ENCODE measurements at regions not wholly inside any gene's neighbourhood (a gene's known extent, or its start where the extent isn't known, plus 50 kb on each side); places are given as distances from the start of the nearest gene placed in this dataset.

DNA sequence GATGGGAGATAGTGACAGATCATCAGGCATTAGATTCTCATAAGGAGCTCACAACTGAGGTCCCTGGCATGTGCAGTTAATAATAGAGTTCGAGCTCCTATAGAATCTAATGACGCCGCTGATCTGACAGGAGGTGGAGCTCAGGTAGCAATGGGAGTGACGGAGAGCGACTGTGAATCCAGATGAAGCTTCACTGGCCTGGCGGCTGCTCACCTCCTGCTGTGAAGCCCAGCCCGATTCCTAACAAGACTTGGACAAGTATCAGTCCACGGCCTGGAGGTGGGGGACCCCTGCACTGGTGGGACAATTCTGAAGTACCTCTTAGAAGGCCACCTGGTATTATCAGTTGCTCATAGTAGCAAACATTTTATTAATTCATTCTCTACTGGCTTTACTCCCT lies 377.9 kb upstream of the ITGA1 start:
- no peak for DNase-seq (ENCODE audit: low spot score)

DNA sequence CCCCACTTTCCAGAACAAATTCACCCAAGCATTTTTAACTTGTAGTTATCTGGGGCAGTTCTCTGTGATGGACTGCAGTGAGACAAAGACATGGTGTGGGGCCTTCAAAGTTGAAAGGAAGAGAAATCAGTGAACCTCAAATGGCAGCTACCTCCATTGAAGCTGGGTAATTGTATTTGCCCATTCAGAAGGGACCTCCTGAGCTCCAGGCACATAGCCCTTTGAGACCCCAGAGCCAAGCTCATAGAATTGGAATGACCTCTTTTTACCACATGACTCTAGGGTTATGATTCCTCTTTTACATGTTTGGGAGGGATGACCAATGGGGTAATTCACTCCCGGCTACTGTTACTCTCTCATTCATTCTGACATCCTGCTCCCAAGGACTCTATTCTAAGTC lies 368.4 kb upstream of the ITGA1 start:
- no peak for DNase-seq (ENCODE audit: low spot score)

DNA sequence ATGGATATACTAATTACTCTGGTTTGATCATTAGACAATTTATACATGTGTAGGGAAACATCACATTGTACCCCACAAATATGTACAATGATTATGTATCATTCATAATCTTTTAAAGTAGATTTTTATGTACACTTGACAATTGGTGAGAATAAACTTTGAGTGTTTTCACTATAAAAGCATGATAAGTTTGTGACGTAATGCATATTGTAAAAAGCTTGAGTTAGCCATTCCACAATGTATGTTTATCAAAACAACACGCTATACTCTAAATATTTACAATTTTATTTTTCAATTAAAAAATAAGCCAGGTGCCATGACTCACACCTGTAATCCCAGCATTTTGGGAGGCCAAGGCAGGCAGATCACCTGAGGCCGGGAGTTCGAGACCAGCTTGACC lies 360.1 kb upstream of the ITGA1 start:
- no peak for DNase-seq (ENCODE audit: low spot score)

DNA sequence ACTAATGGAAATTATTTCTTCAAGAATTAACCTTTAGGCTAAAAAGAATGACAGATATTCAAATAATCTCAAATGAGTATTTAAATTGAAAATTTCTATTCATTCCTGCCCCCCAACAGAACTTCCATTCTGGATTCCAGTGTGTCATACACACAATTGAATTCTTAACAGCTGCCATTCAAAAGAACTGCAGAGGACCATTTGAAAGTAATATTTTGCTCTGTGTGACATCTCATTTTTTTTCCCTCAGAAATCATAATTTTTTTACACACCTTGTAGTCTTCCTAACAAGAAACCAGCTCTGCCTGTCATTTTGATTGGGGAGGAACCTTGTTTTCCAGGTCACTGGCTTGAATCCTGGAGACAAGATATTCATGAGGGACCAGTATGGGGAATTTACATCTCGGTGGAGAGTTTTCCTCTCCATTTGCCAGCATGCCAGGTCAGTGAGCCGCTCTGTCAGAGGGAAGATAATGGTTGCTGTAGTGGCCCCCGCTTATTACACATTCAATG lies 358.7 kb upstream of the ITGA1 start:
- DNase-seq (ENCODE audit: low spot score) = no peak

DNA sequence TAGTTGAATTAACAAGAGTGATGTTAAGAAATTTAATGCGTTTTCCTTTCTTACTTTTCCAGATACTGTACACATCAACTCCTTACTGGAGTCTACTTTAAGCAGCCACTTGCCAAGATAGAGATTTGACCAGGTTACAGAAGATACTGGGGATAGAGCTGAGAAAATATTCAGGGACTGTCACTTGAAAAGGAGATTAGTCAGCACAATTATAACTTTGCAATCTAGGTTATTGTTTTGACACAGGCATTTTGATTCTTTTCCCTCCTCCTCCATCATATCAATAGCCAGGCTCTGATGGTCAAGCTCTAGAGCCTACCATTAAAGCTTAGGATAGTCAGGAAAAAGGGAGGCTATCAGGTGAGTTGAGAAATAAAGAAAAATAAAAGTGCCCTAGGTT lies 345.9 kb upstream of the ITGA1 start:
- no peak for DNase-seq (ENCODE audit: low spot score)

DNA sequence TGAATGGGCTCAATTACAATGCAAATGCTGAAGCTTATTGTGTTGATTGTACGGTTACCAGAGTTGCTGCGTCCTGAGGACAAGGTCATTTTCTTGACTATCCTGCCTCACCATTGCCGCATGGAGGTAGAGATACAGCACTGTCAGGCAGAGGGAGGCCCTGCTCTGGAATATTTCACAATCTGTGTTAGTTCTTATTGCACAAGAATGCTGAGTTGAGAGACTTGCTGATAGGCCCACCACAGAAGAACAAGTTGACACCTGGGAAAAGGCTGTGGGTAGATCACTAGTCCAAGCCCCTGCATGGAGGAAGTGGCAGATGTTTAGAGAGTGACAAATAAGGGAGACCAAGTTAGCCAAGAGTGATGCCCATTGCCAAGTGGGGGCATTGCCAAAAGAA lies 344.5 kb upstream of the ITGA1 start:
- no peak for DNase-seq (ENCODE audit: low spot score)

DNA sequence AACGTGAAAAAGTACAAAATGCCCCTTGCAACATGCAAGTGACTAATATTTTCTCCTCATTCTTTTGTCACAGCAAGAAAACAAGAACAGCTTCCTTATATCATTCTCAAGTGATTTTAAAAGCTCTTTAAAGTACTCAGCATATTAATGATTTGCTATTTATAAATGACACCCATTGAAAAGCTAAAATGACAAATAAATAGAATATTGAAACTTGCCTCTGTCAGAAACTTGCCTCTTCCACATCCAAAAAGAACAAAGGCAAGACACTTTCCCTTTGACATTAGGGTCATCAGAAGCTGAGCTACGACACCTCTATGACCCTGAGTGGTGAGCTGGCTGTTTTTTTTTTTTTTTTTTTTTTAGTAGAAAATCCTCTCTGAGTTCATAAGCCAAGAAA lies 339.6 kb upstream of the ITGA1 start:
- no peak for DNase-seq (ENCODE audit: low spot score)

DNA sequence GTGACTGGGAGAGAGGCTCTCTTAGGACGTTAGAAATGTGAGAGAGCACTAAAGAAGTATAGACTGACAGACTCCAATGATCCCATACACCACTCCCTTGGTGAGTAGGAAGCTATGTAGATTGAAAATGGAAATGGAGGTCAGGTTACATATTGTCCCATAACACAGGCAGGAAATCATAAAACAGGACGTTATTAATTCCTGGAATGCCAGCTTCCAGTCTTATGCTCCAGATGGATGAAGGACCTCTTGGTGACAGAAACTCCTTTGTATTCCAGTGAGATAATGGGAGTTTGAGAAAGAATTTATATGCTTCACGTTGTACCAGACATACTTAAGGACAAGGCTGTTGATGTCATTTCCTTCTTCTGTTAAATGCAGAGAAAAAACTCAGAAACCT lies 338.2 kb upstream of the ITGA1 start:
- no peak for DNase-seq (ENCODE audit: low spot score)

DNA sequence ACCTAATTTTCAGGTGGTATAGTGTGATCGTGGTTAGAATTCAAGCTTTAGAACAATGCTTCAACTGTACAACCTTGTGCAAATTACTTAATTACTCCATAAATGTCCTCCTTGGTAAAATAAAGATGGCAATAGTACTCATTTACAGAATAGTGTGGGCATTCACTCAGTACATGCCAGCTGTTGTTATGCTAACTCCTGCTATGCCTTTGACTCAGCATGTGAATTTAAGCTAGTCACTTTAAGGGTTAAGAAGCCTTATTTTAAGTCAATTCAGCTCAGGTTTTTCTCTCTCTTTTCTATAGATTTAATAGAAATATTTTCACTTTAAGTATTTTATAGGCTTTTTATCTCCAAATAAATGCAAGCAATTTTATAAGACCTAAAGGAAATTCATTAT lies 335.6 kb upstream of the ITGA1 start:
- no peak for DNase-seq (ENCODE audit: low spot score)

DNA sequence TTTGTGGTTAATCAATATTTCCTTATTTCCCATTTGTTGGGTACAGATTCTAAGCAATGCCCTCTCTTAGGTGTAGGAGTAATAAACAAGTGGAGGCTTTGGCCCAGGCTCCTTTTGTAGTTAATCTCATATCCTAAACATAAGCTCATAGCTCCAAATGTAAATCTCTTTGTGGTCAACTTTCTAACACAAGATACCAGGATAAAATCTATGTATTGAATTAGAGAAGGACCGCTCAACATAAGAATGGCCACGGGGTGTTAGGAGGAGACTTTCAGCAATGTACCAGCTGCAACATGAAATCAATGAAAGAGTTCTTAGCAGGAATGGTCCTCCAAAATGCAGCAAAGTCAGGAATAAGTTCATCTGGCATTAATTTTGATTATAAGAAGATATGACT lies 334.5 kb upstream of the ITGA1 start:
- DNase-seq (ENCODE audit: low spot score) = no peak

DNA sequence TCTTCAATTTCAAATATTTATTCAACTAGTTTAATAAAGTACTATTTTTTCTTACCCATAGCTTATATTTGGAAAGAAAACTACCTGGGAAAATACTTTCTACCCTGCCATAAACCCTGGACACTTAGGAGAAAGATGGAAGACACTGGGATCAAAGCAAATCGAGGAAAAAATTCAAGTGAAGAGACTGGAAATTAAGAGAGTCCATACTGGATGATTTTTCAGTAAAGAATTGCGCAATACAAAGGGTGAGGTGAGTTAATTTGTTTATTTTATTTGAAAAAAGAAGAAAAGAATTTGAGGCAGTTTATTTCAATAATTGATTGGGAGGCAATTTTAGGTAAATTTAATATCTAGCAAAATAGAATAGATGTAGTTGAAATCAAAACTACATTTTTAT lies 331.8 kb upstream of the ITGA1 start:
- DNase-seq (ENCODE audit: low spot score) = no peak

DNA sequence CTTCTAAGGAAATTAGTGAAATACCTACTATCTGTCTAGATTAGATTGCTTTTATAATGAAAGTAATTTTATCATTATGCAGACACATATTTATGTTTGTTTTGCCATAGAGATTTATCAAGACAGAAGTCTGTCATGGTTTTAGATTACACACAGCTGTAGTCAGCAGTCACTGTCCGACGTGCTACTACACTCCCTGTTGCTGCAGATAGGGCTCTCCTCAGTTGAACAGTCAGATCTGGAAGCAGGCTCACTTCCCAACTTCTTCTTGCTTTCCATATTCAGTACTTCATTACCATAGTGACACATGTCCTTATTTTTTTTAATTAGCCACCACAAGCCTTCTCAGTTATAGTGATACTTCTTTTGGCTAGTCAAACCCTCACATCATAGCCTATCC lies 329.9 kb upstream of the ITGA1 start:
- no peak for DNase-seq (ENCODE audit: low spot score)

DNA sequence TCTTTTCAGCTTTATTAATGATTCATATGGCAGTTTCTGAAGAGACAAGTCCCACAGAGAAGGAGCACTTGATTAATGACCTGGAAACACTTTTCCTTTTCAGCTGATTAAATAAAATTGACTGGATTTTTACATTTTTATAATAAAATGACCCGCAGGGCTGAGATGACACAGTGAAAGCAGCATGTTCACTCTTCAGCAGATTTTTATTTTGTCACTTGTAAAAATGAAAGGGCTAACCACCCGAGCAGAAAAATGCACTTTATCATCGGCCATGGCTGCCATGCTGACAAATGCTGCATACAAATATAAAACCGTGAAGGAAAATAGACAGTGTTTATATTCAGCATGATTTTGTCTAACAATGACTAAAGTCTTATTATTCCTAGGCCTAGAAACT lies 321.6 kb upstream of the ITGA1 start:
- DNase-seq (ENCODE audit: low spot score) = no peak

DNA sequence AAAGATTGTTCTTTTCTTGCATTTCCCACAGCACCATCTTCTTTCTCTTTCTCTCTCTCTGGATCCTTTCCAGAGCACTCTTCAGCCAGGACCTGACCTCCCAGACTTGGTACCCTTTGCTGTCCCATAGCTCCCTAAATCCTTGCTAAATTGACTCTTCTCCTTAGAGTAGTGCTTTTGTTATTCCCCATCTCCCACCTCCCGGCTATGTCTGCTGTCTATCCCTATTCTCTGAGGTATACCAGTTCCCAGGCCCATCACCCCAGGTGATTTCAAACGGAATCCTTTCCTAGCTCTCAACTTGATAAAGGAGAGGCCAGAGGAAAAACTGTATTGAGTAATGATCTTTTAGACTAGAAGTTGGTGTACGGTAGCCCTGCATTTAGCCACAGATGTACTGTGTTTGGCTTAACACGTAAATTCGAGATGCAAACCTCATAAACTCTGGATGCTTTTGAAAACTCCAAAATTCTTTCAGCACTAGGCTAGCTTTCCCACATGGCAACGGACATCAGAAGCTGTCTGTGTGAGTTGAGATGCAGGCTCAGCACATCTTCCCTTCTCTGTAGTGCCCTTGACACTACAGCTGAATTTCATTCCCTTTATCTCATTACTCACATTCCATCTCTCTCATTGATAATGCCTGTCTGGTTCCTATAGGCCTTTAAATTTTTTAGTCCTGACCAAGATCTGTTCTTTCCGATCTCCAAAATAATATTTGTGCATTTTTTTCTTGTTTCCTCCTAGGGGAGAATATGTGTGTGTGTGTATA lies 320.8 kb upstream of the ITGA1 start:
- DNase-seq (ENCODE audit: low spot score) = no peak

DNA sequence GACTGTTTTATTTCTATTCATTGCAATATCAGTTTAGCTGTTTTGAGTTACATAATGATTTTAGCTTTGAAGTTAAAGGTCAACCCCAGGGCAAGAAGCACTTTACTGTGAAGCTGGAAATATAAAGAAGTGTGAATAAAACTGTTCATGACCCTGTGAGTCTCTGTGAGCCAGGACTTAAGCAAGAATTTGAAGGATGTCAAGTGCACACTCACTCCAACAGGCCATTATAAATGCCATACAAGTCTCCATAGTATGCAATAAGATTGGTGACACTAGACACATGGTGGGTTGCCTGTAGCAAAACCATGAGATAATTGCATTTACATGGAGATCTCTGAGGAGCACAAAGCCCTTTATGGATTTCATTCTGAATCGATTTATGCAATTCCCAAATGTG lies 318.7 kb upstream of the ITGA1 start:
- no peak for DNase-seq (ENCODE audit: low spot score)

DNA sequence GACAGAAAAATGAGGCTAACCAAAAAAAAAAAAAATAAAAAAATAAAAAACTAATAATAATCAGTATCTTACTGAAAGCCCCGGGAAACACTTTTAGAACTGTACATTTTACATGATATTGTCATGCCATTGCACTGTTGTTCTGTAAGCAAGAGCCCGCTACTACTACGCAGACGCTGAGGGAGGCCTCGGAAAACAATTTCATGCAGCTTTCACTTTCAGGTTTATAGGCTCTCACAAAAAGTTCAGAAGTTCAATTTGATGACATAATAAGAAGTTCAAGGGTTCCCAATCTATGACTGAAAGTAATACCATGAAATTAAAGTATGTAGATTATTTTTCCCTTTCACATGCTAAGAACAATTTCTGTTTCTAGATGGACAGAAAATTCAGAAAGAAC lies 318.3 kb upstream of the ITGA1 start:
- no peak for DNase-seq (ENCODE audit: low spot score)

DNA sequence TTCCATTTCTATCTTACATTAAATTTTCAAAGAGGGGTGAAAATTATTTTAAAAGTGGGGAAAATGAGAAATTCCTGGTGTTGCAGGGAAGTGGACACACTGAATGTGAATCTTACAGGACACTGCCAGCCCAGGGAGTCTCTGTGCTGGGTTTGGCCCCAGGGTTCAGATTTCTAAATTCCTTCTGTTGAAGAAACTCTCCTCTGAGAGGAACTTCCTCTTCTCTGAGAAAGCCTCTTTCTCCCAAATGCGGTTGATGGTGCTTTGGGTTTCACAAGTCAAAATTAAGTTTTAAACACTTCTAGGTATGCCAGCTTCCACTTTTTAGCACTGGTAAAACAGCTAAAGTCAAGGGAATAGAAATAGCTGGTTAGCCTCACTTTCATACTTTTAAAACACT lies 317.9 kb upstream of the ITGA1 start:
- DNase-seq (ENCODE audit: low spot score) = no peak

DNA sequence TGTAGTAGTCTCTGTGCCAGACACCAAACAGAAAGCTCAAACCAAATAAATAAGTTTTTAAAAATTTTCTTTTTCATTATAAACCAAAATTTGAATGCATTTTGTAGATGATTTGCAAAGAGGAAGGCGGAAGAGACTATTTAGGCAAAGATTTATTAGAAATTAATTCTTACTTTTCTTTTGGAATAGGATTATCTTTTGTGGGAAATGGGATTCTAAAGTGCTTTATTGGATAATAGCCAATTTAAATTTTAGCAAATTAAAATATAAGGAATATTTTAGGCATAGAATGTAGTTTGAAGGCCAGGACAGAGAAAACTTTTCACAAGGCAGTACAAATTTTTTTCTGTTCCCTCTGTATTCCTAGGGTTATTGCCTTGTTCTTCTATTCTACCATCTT lies 311.4 kb upstream of the ITGA1 start:
- no peak for DNase-seq (ENCODE audit: low spot score)

DNA sequence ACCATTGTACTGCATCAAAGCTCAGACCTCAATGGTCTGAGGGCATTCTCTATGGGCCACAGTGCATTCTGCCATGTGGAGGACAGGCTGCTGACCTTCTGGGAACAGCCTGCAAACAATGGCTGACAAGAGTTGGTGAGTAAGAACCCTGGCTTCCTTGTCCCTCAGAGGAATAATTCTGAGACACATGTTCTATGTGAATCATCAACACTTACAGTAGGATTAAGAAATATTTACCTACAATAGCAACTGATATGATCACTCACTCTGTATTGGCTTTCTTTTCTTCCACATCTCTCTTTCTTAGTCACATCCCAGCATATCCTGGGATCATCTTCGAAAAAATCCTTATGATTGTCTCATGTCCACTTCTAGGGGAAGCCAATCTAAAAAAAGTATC lies 306.5 kb upstream of the ITGA1 start:
- DNase-seq (ENCODE audit: low spot score) = no peak

DNA sequence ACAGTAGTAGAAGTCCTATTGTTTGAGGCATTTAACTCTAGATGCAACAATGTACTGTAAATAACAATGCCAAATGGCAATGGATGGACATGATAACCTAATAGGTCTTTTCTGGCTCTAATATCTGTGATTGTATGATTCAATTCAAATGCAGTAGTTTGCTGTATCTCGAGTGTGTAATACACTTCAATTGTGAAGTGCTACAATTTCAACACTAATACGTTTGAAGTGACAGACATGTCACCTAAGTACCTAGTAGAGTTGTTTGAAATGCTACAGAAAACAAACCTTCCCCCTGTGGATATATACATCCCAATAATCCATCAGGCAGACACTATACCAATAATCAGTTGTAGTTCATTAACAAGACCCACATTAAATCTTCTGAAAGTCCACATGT lies 305.9 kb upstream of the ITGA1 start:
- no peak for DNase-seq (ENCODE audit: low spot score)

DNA sequence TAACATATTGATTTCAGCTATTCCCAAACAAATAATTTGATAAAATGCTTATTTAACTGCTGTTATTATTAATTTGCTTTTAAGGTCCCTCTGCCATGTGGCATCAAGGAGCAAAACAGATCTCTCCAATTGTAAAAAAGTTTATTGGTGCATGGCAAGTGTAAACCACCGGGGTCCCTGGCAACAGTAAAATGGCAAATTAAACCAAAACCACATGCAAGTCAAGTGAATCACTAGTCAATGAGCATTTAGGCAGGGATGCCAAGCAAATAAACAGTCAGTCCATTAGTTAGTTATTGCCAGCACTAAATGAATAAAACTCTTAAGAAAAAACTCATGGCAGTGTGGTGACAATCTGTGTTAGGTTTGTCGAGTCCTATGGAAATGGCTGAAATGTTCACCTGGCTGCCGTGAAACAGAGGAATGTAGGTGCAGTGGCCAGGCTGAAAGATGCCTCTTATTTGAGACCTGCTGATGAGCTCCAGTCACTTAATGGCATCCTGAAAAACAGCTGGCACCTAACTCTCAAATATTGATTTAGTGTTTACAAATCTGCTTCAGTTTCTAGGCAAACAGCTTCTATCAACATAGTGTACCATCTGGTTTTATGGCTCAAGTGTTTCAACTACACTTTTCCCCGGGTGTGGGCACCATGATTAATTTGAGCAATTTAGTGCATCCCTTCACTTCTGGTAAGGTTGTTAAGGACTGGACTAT lies 296.5 kb upstream of the ITGA1 start:
- no peak for DNase-seq (ENCODE audit: low spot score)

DNA sequence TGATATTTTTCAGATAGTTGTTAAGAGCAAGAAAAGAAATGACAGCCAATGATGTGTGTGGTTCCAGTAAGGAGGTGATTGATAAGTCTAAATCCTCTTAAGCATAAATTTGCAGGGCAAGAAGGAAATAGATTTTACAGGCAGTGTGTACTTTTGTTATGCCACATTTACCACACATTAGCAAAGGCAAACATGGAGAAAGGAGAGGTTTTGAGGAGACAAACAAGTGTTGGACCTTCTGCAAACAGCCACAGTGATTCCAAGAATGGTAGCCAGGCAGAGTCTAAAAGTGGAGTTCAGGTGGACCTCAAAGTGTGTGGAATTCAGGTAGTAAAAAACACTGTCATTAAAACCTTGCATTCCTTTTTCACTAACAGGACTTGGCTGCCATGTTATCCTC lies 295.9 kb upstream of the ITGA1 start:
- DNase-seq (ENCODE audit: low spot score) = no peak

DNA sequence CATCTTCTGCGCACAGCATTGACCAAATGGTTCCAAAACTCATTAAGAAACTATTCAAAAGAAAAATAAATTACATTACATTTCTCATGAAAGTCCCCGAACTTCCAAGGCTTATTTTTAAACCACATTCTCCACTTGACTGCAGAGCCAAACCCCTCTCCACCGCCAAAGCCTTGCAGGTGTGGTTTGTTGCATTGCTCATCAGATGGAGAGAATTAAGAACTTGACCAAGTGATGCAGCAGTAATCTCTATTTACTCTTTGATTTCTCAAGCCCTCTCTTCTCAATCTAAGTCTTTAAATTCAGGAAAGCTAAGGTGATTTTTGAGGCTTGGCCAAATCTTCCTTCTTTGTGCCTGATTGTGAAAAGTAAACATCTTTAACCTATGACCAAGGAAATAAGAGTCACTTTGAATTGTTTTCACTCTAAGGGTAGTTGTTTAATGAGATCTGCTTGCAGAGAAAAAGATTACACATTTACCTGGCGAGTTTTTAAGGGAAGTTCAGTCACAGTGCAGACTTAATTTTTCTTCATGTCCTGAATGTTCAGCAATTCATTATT lies 290.5 kb upstream of the ITGA1 start:
- no peak for DNase-seq (ENCODE audit: low spot score)

DNA sequence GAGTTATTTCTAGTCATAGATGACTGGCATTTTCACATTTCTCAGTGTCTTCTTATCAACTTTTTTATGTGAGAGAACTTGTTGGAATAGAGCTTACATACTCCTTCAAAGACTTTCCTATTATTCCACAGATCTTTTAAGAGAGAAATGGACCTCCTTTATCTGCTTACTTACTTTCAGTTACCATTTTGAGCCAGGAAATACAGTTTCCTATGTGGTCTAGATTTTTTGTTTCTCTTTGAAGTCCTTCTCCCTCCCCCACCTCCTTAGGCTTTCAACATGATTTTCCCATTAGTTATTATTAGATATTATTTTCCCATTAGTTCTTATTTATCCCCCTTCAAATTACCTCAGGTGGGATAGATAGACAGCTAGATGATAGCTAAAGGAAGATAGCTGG lies 289.1 kb upstream of the ITGA1 start:
- DNase-seq (ENCODE audit: low spot score) = no peak

Data from hematopoietic multipotent progenitor cell treated with erythropoietin and hydrocortisone succinate and interleukin-3 and kit ligand, for 17 days (in vitro differentiated cells).